OCI-LY7 (cell line): ENCODE measurements at regions not wholly inside any gene's neighbourhood (a gene's known extent, or its start where the extent isn't known, plus 50 kb on each side); places are given as distances from the start of the nearest gene placed in this dataset.

Experiments
- BruUV-seq: library from RNA; stranded (reverse); fragments of 400-500 nt; replicated peaks from 2 replicates; lab custom pipeline; 2021; lab: Mats Ljungman, UMichigan
- CTCF ChIA-PET: fragments of 300-600 bp; sonication (Branson Sonifier 250); formaldehyde crosslinking; loops from one replicate; lab custom pipeline; 2022; ENCODE audit warnings: antibody characterized with exemption; ENCODE audit not compliant: unreplicated experiment; lab: Charles Lee
- POLR2A ChIA-PET: fragments of 300-600 bp; sonication (Branson Sonifier 250); formaldehyde crosslinking; loops from one replicate; lab custom pipeline; 2022; ENCODE audit warnings: antibody characterized with exemption; lab: Charles Lee
- DNase-seq: peaks from one replicate; pipeline ENCODE4 v3.0.0-alpha.2; 2015; ENCODE audit warnings: low spot score
- H2AFZ ChIP-seq: fragments of 200-600 bp; sonication (generic), shearing (Covaris generic); 2 replicates; pipeline ENCODE4 v1.6.1; 2014; ENCODE audit warnings: mild to moderate bottlenecking, antibody characterized with exemption, low read length, moderate library complexity
- H3K27ac ChIP-seq: fragments of 200-600 bp; sonication (generic); 2 replicates; pipeline ENCODE4 v1.5.1; 2014; ENCODE audit warnings: mixed run types, low read depth, mild to moderate bottlenecking, moderate library complexity, low read length, inconsistent platforms; ENCODE audit not compliant: poor library complexity, severe bottlenecking
- H3K36me3 ChIP-seq: fragments of 200-600 bp; sonication (generic); 2 replicates; pipeline ENCODE4 v1.6.1; 2014; ENCODE audit warnings: mild to moderate bottlenecking, antibody characterized with exemption, low read length, moderate library complexity, mixed read lengths; ENCODE audit not compliant: insufficient read depth
- H3K4me1 ChIP-seq: fragments of 200-600 bp; sonication (generic); 2 replicates; pipeline ENCODE4 v1.5.1; 2014; ENCODE audit warnings: mild to moderate bottlenecking, low read length; ENCODE audit not compliant: insufficient read depth, poor library complexity, severe bottlenecking
- H3K4me2 ChIP-seq: fragments of 200-600 bp; sonication (generic); 2 replicates; pipeline ENCODE4 v1.6.1; 2014; ENCODE audit warnings: mild to moderate bottlenecking, low read length
- H3K4me3 ChIP-seq: fragments of 200-600 bp; sonication (generic); 2 replicates; pipeline ENCODE4 v1.5.1; 2014; ENCODE audit warnings: mild to moderate bottlenecking, low read depth, low read length; ENCODE audit not compliant: poor library complexity, severe bottlenecking
- H3K79me2 ChIP-seq: fragments of 200-600 bp; sonication (generic); 2 replicates; pipeline ENCODE4 v1.6.1; 2016; ENCODE audit warnings: low read depth, mild to moderate bottlenecking, low read length, moderate library complexity, mixed read lengths; ENCODE audit not compliant: insufficient read depth
- H3K9me2 ChIP-seq: fragments of 200-600 bp; sonication (generic); 2 replicates; pipeline ENCODE4 v1.6.1; 2016; ENCODE audit warnings: mild to moderate bottlenecking, low read length, mixed read lengths; ENCODE audit not compliant: insufficient read depth
- H3K9me3 ChIP-seq: fragments of 200-600 bp; sonication (generic); 2 replicates; pipeline ENCODE4 v1.6.1; 2014; ENCODE audit warnings: mild to moderate bottlenecking, mixed run types, low read length, mixed read lengths
- H4K20me1 ChIP-seq: fragments of 200-600 bp; sonication (generic); 2 replicates; pipeline ENCODE4 v1.6.1; 2014; ENCODE audit warnings: mild to moderate bottlenecking, antibody characterized with exemption, low read length, moderate library complexity, mixed read lengths; ENCODE audit not compliant: insufficient read depth
- EZH2phosphoT487 ChIP-seq: fragments of 200-600 bp; sonication (generic); IDR thresholded peaks from 2 replicates; pipeline ENCODE4 v1.6.1; 2018; ENCODE audit warnings: low read depth, borderline replicate concordance, mild to moderate bottlenecking, mixed run types, antibody characterized with exemption, low read length, moderate library complexity, mixed read lengths
- intact Hi-C: fragments of 100-400 bp; cut with micrococcal nuclease; formaldehyde crosslinking; loops from one replicate; pipeline ENCODE4 v1.10.0; 2022; ENCODE audit not compliant: unreplicated experiment
- TF ChIP-seq, protein P1 (sequence below): fragments of 200-600 bp; sonication (generic); conservative IDR thresholded peaks from 2 replicates; pipeline ENCODE4 v1.5.1; 2014; ENCODE audit warnings: mild to moderate bottlenecking, antibody characterized with exemption, low read length, moderate library complexity, mixed read lengths

DNA sequence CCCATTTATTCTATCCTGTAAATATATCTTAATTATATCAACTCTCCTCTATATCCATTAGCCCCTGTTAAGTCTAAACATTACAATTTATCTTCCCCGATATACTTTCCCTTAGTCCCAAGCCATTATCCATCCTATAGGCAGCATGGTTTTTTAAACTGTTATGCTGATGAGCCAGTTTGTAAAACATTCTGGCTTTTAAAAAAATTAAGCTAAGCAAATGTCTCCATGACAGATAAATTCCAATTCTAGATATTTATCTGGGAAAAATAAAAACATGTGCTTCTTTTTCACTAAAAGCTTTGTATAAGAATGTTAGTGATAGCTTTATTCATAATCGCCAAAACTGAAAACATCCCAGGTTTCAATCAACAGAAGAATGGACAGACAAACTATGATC, 183.2 kb upstream of the GNAI1 start:
- H3K4me1 ChIP-seq, result no peaks in the 10 kb centered on the region
- H3K27ac ChIP-seq, result no peak overlapping the region
- no peaks in the 10 kb centered on the region for H4K20me1 ChIP-seq
- H2AFZ ChIP-seq, result no peak overlapping the region
- no peaks in the 10 kb centered on the region for H3K9me2 ChIP-seq
- intact Hi-C loops, result no loop called here
- no peaks in the 10 kb centered on the region for H3K79me2 ChIP-seq
- H3K9me3 ChIP-seq, result no peaks in the 10 kb centered on the region
- POLR2A ChIA-PET, result interaction anchor here (1.0 to 1.1 kb wide), 2 partner anchors 12 to 14 kb away, joined by 3 read pairs; no protein-coding TSS in a partner anchor
- H3K4me3 ChIP-seq, result no peak overlapping the region
- BruUV-seq, result no TSS peak
- H3K36me3 ChIP-seq, result no peaks in the 10 kb centered on the region
- H3K4me2 ChIP-seq, result no peak overlapping the region
- CTCF ChIA-PET, result no interaction called here
- no peak for DNase-seq
- TF ChIP-seq EZH2phosphoT487, result no peak
- TF ChIP-seq, protein P1, sequence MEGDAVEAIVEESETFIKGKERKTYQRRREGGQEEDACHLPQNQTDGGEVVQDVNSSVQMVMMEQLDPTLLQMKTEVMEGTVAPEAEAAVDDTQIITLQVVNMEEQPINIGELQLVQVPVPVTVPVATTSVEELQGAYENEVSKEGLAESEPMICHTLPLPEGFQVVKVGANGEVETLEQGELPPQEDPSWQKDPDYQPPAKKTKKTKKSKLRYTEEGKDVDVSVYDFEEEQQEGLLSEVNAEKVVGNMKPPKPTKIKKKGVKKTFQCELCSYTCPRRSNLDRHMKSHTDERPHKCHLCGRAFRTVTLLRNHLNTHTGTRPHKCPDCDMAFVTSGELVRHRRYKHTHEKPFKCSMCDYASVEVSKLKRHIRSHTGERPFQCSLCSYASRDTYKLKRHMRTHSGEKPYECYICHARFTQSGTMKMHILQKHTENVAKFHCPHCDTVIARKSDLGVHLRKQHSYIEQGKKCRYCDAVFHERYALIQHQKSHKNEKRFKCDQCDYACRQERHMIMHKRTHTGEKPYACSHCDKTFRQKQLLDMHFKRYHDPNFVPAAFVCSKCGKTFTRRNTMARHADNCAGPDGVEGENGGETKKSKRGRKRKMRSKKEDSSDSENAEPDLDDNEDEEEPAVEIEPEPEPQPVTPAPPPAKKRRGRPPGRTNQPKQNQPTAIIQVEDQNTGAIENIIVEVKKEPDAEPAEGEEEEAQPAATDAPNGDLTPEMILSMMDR, result no peak

DNA sequence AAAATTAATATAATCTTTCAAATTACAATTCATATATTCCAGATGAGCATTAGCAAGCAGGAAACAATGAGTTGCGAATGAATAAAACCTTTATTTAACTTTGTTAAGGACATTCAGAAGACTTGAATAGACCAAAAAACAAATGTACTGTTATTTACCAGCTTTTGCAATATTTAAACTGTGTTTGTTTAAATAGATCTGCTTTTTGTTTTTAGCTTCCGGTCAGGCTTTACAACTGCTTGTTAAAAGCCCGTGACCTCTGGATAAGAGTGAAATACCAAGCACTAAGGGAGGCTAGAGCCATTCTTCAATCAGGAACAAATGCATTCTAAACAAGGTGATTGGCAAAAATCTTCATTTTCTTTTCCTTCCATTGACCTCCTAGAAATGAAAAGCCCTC, 184.9 kb upstream of the GNAI1 start:
- H3K4me1 ChIP-seq, result no peaks in the 10 kb centered on the region
- no peaks in the 10 kb centered on the region for H3K9me3 ChIP-seq
- H3K4me3 ChIP-seq, result no peak overlapping the region
- H3K9me2 ChIP-seq, result no peaks in the 10 kb centered on the region
- no peaks in the 10 kb centered on the region for H4K20me1 ChIP-seq
- ChIA-PET POLR2A (interaction anchor here (0.6 kb wide), 1 partner anchor 70 kb away, joined by 3 read pairs; no protein-coding TSS in a partner anchor), CTCF (no interaction called here)
- TF ChIP-seq, protein P1, result no peak
- no peaks in the 10 kb centered on the region for H3K79me2 ChIP-seq
- BruUV-seq, result no TSS peak
- no peak overlapping the region for H2AFZ ChIP-seq
- no peak overlapping the region for H3K4me2 ChIP-seq
- H3K27ac ChIP-seq, result no peak overlapping the region
- DNase-seq, result no peak
- intact Hi-C loops, result no loop called here
- H3K36me3 ChIP-seq, result no peaks in the 10 kb centered on the region

- DNase-seq, result no peak
- ChIA-PET CTCF (no interaction called here), POLR2A (no interaction called here)
- intact Hi-C loops, result no loop called here
- no peaks in the 10 kb centered on the region for H4K20me1 ChIP-seq
- H3K4me2 ChIP-seq, result no peak overlapping the region
- H2AFZ ChIP-seq, result no peak overlapping the region
- BruUV-seq, result no TSS peak
- no peaks in the 10 kb centered on the region for H3K9me3 ChIP-seq
- H3K27ac ChIP-seq, result no peak overlapping the region
- no peaks in the 10 kb centered on the region for H3K79me2 ChIP-seq
- no peaks in the 10 kb centered on the region for H3K4me1 ChIP-seq
- TF ChIP-seq EZH2phosphoT487, result no peak
- TF ChIP-seq, protein P1, result no peak
- no peaks in the 10 kb centered on the region for H3K9me2 ChIP-seq
- H3K36me3 ChIP-seq, result no peaks in the 10 kb centered on the region
- H3K4me3 ChIP-seq, result no peak overlapping the region
Measured at GRCh38 chr7:79936281-79936983, 198.2 kb upstream of the GNAI1 start.
